ENCODE measurements at regions not wholly inside any gene's neighbourhood (a gene's known extent, or its start where the extent isn't known, plus 50 kb on each side); places are given as distances from the start of the nearest gene placed in this dataset.

DNA sequence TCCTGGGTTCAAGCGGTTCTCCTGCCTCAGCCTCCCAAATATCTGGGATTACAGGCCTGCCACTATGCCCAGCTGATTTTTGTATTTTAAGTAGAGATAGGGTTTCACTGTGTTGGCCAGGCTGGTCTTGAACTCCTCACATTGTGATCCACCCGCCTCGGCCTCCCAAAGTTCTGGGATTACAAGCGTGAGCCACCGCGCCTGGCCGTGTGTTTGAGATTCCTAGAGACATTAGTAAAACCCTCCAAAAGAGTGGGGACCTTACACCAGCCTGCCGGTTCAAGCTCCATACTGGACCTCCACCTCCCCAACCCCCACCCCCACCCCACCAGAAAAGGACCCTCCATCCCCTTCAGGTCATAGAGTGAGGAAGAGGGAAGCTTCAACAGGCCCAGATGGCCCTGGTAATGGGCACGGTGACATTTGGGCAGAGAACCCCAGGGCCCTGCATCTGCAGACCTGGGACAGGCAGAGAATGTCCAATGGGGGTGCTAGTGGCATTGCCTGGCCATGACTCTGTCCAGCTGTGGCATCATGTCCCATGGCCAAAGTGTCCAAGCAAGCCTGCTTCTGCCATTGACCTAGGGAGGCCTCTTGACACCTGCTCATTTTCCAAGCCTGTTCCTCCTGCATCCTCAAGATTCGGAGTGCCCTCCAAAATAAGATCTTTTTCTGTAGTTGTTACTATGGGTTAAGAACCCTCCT lies 108.9 kb upstream of the KLF13 start:
- 95% methylated on average over 10 of the region's 10 CpGs for WGBS (ENCODE audit: insufficient coverage, insufficient replicate concordance, low lambda C conversion rate, missing lambda C conversion rate)
- no peak for ATAC-seq
- intact Hi-C loops (cut with micrococcal nuclease; ENCODE audit: unreplicated experiment) (loop anchor here (5.0 kb wide), 1 partner anchor 150 kb away; no protein-coding TSS in a partner anchor), in situ Hi-C loops (cut with MboI) (no loop called here)
- TF ChIP-seq CREB1 (IDR thresholded peaks at IDR 0.05; ENCODE audit: low read depth) (no peak), SREBF2 (IDR thresholded peaks at IDR 0.05; ENCODE audit: low read length) (no peak), E4F1 (IDR thresholded peaks at IDR 0.05; ENCODE audit: borderline replicate concordance, partially characterized antibody) (no peak), BHLHE40 (IDR thresholded peaks at IDR 0.05; ENCODE audit: borderline replicate concordance in 1 of 2, low read depth in 2 of 2, low read length in 1 of 2) (no peak), RELA (IDR thresholded peaks at IDR 0.05; ENCODE audit: borderline replicate concordance, partially characterized antibody) (no peak), BCLAF1 (IDR thresholded peaks at IDR 0.05) (no peak), SPI1 (IDR thresholded peaks at IDR 0.05; ENCODE audit: borderline replicate concordance, insufficient read depth, low read depth, low read length) (no peak), IKZF2 (IDR thresholded peaks at IDR 0.05) (no peak), SMARCA5 (IDR thresholded peaks at IDR 0.05) (no peak), BACH1 (IDR thresholded peaks at IDR 0.05; ENCODE audit: borderline replicate concordance) (no peak), EP300 (IDR thresholded peaks at IDR 0.05; ENCODE audit: borderline replicate concordance in 1 of 2, control insufficient read depth in 1 of 2, low read depth in 2 of 2, low read length in 2 of 2) (no peak), BCL11A (IDR thresholded peaks at IDR 0.05; ENCODE audit: low read depth, low read length) (no peak), PAX5 (IDR thresholded peaks at IDR 0.05; ENCODE audit: borderline replicate concordance, low read depth, low read length) (no peak), DPF2 (IDR thresholded peaks at IDR 0.05) (no peak), MXI1 (IDR thresholded peaks at IDR 0.05; ENCODE audit: low read depth, low read length) (no peak), ATF7 (IDR thresholded peaks at IDR 0.05; ENCODE audit: low read depth) (no peak), TARDBP (IDR thresholded peaks at IDR 0.05; ENCODE audit: borderline replicate concordance) (no peak), JUND (IDR thresholded peaks at IDR 0.05; ENCODE audit: low read depth, low read length) (no peak), SRF (IDR thresholded peaks at IDR 0.05; ENCODE audit: low read depth in 2 of 2, low read length in 2 of 2) (no peak)
- Histone ChIP-seq H2AFZ (ENCODE audit: control insufficient read depth, low read depth, low read length) (no peak overlapping the region), H3K27ac (ENCODE audit: control insufficient read depth, insufficient read depth) (no peak overlapping the region), H3K9me3 (replicated peaks; ENCODE audit: control insufficient read depth, insufficient read depth, low read length) (no peaks in the 10 kb centered on the region), H3K9ac (ENCODE audit: control insufficient read depth, insufficient read depth, low read length) (no peak overlapping the region), H3K4me3 (no peak overlapping the region), H3K27me3 (replicated peaks in 1 of 2; ENCODE audit: control insufficient read depth in 2 of 2, insufficient read depth in 2 of 2, low read length in 1 of 2) (no peaks in the 10 kb centered on the region), H3K36me3 (ENCODE audit: control insufficient read depth in 2 of 2, insufficient read depth in 2 of 2, low read length in 1 of 2) (peaks cover 0 to 4% of the 10 kb centered on the region in 2 experiments; a peak in 1 of 4 replicates), H3K4me1 (ENCODE audit: control insufficient read depth, insufficient read depth, low read length) (peaks cover 10% of the 10 kb centered on the region), H4K20me1 (ENCODE audit: control insufficient read depth, insufficient read depth) (no peaks in the 10 kb centered on the region), H3K79me2 (ENCODE audit: control insufficient read depth, insufficient read depth, low read length) (no peaks in the 10 kb centered on the region; the same call in none of the 2 replicates), H3K4me2 (ENCODE audit: control insufficient read depth, insufficient read depth) (no peak overlapping the region)
- SMC1A ChIA-PET (ENCODE audit: uncharacterized antibody, unreplicated experiment), result interaction anchor here (1.0 to 1.7 kb wide), 8 partner anchors 8 to 217 kb away, joined by 3 to 13 read pairs (median 4); no protein-coding TSS in a partner anchor
- no TSS peak for BruUV-seq (replicated peaks)
- CTCF ChIA-PET, result interaction anchor here (0.8 to 3.9 kb wide), 7 partner anchors 8 to 270 kb away, joined by 3 to 16 read pairs (median 5); no protein-coding TSS in a partner anchor
- no peak for DNase-seq (ENCODE audit: low read depth, low spot score)
- RAD21 ChIA-PET (ENCODE audit: unreplicated experiment), result interaction anchor here (0.8 to 1.9 kb wide), 5 partner anchors 12 to 271 kb away, joined by 3 to 22 read pairs (median 4); no protein-coding TSS in a partner anchor
- POLR2A ChIA-PET, result interaction anchor here (0.6 to 1.6 kb wide), 4 partner anchors 8 to 123 kb away, joined by 3 to 11 read pairs (median 4); no protein-coding TSS in a partner anchor
- FAIRE-seq, result no peak
